Stimulated activated naive CD8-positive, alpha-beta T cell treated with anti-CD3 and anti-CD28 coated beads, Interleukin-15, amount 100 ng/mL, for 72 hours (primary cell): ENCODE measurements at regions not wholly inside any gene's neighbourhood (a gene's known extent, or its start where the extent isn't known, plus 50 kb on each side); places are given as distances from the start of the nearest gene placed in this dataset.

Experiments used
- ATAC-seq: fragments of 150-1000 bp; cut with Tn5 transposase; 2 replicates; pipeline ENCODE4 v1.10.0; 2021; ENCODE audit warnings: mild to moderate bottlenecking, moderate library complexity
- DNase-seq, 2 donors: peaks; one replicate each; pipeline ENCODE4 v3.0.0; 2021 to 2022
- H3K27ac Mint-ChIP-seq, 2 donors: one replicate each; pipeline ENCODE4 v1.8.0; 2022; ENCODE audit warnings: mild to moderate bottlenecking in 2 of 2, mixed read lengths in 2 of 2, moderate library complexity in 2 of 2
- H3K27me3 Mint-ChIP-seq: one replicate; pipeline ENCODE4 v1.8.0; 2022; ENCODE audit warnings: mixed read lengths
- H3K4me1 Mint-ChIP-seq: one replicate; pipeline ENCODE4 v1.8.0; 2022; ENCODE audit warnings: mild to moderate bottlenecking, mixed read lengths
- H3K4me3 Mint-ChIP-seq, 2 donors: one replicate each; pipeline ENCODE4 v1.8.0; 2022; ENCODE audit warnings: mild to moderate bottlenecking in 2 of 2, mixed read lengths in 2 of 2, moderate library complexity in 1 of 2
- H3K9me3 Mint-ChIP-seq, 2 donors: one replicate each; pipeline ENCODE4 v1.8.0; 2022; ENCODE audit warnings: mixed read lengths in 2 of 2

GRCh38 chr9:108193026-108193710, 662.6 kb downstream of the ACTL7B start:
- Mint-ChIP-seq H3K4me3 (no peak overlapping the region), H3K27me3 (no peaks in the 10 kb centered on the region), H3K4me1 (no peaks in the 10 kb centered on the region), H3K9me3 (peaks cover 14 to 26% of the 10 kb centered on the region in 2 donors), H3K27ac (no peak overlapping the region)
- DNase-seq: no peak
- ATAC-seq: no peak

DNA sequence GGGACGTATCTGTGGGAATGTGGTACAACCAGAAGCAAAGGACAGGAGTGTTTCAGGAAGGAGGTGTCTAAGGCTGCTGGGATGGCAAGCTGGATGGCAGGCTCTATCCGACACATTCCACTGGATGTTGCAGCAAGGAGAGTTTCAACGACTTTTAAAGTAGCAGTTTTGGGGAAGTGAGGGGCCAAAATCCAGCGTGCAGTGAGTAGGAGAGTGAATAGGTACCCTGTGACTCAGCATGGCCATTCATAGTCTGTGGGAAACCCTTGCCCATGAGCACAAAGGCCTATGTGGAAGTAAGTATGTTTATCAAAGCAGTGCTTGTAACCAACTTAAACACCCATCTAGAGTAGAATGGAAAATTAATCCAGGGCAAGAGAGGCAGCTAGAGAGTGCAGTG, 664.7 kb downstream of the ACTL7B start:
- DNase-seq (no peak), ATAC-seq (no peak)
- Mint-ChIP-seq H3K4me3 (no peak overlapping the region), H3K9me3 (peaks cover 10 to 18% of the 10 kb centered on the region in 2 donors), H3K4me1 (no peaks in the 10 kb centered on the region), H3K27me3 (no peaks in the 10 kb centered on the region), H3K27ac (no peak overlapping the region)

GRCh38 chr9:108188976-108189375, 666.8 kb downstream of the ACTL7B start:
- Mint-ChIP-seq H3K4me1 (no peaks in the 10 kb centered on the region), H3K4me3 (no peak overlapping the region), H3K27me3 (no peaks in the 10 kb centered on the region), H3K9me3 (peaks cover 7 to 18% of the 10 kb centered on the region in 2 donors), H3K27ac (no peak overlapping the region)
- DNase-seq (no peak), ATAC-seq (no peak)

GRCh38 chr9:108188482-108188881, 667.3 kb downstream of the ACTL7B start:
- ATAC-seq (no peak), DNase-seq (no peak)
- peaks cover 4 to 23% of the 10 kb centered on the region in 2 donors for H3K9me3 Mint-ChIP-seq
- H3K27me3 Mint-ChIP-seq: no peaks in the 10 kb centered on the region
- no peak overlapping the region for H3K27ac Mint-ChIP-seq
- H3K4me3 Mint-ChIP-seq: no peak overlapping the region
- H3K4me1 Mint-ChIP-seq: no peaks in the 10 kb centered on the region

DNA sequence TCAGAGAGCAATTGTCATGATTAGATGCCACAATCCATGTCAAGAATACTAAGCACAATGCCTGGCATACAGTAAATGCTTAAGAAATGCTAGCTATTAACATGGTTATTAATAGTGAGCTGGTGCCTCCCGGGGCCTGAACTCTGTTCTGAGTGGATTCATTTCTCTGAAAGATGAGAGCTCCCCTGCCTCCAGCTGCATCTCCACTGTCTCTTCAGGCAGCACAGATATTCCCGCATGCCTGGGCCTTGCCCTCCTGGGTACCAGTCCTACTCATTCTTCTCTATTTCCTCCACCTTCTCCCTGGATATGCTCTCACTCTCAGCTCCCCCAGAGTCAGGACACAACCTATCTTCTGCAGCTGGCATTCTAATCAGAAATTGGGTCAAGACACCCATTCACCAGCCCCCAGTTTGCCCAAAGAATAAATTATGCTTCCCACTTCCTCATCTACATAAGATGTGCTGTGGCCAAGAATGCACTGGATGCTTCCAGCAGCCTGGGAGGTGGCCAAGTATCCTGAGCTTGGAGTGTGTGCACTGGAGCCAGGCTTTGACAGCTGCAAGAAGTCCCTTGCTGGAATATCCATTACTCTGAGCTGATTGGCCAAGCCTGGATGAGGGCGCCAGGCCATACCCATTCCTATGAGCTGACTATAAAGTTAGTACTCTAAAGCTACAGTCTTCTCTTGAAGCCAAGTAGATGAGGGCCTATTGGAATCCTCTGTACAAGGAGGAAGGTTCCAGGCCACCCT, 669.0 kb downstream of the ACTL7B start:
- DNase-seq: no peak
- H3K27ac Mint-ChIP-seq: no peak overlapping the region
- H3K4me3 Mint-ChIP-seq: no peak overlapping the region
- no peaks in the 10 kb centered on the region for H3K4me1 Mint-ChIP-seq
- ATAC-seq: no peak
- H3K9me3 Mint-ChIP-seq: peaks cover 4 to 19% of the 10 kb centered on the region in 2 donors
- no peaks in the 10 kb centered on the region for H3K27me3 Mint-ChIP-seq

DNA sequence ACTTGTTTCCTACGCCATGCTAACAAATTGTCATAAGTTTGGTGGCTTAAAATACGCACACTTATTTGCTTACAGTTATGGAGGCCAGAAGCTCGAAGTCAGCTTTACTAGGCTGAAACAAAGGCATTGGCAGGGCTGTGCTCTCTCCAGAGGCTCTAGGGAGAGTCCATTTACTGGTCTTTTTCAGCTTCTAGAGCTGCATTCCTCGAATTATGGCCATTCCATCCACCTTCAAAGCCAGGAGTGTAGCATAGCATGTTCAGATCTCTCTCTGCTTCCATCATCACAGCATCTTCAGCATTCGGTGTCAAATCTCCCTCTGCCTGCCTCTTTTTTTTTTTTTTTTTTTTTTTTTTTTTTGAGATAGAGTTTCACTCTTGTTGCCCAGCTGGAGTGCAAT, 670.2 kb downstream of the ACTL7B start:
- H3K4me3 Mint-ChIP-seq: no peak overlapping the region
- no peaks in the 10 kb centered on the region for H3K27me3 Mint-ChIP-seq
- no peaks in the 10 kb centered on the region for H3K4me1 Mint-ChIP-seq
- ATAC-seq (no peak), DNase-seq (no peak)
- no peak overlapping the region for H3K27ac Mint-ChIP-seq
- peaks cover 4 to 13% of the 10 kb centered on the region in 2 donors for H3K9me3 Mint-ChIP-seq

DNA sequence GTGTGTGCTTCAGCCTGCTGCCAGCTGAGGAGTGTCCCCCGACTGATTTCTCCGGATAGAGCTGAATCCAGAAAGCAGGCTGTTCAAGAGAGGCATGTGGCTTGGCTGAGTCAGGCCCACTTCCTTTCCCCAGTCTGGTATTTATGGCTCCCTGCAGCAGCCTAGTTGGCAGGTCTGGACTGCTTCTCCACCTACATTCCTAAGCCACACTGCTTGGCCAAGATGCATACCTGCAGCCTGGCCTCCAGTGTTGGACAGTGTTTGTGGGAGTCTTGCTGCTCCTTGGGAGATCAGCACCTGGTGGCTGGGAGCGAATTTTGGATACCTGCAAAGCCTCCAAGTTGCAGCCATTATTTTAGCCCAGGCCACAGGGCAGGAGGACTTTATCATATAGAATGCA, 670.8 kb downstream of the ACTL7B start:
- DNase-seq: no peak
- H3K4me1 Mint-ChIP-seq: no peaks in the 10 kb centered on the region
- H3K4me3 Mint-ChIP-seq: no peak overlapping the region
- peaks cover 4 to 13% of the 10 kb centered on the region in 2 donors for H3K9me3 Mint-ChIP-seq
- ATAC-seq: no peak
- H3K27me3 Mint-ChIP-seq: no peaks in the 10 kb centered on the region
- no peak overlapping the region for H3K27ac Mint-ChIP-seq

DNA sequence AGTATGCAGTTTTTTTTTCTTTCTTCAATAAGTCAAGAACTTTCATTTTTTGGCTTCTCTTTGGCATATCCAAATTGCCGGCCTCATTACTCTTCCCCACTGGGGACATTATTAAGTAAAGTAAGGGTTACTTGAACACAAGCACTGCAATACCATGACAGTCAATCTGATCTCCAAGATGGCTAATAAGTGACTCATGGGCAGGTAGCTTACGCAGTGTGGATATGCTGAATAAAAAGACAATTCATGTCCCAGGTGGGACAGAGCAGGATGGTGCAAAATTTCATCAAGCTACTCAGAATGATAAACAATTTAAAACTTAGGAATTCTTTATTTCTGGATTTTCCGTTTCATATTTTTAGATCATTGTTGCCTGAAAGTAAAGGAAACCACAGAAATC, 671.8 kb downstream of the ACTL7B start:
- H3K27ac Mint-ChIP-seq: no peak overlapping the region
- H3K9me3 Mint-ChIP-seq: peaks cover 4 to 15% of the 10 kb centered on the region in 2 donors
- H3K27me3 Mint-ChIP-seq: no peaks in the 10 kb centered on the region
- DNase-seq (no peak), ATAC-seq (no peak)
- H3K4me1 Mint-ChIP-seq: no peaks in the 10 kb centered on the region
- no peak overlapping the region for H3K4me3 Mint-ChIP-seq

DNA sequence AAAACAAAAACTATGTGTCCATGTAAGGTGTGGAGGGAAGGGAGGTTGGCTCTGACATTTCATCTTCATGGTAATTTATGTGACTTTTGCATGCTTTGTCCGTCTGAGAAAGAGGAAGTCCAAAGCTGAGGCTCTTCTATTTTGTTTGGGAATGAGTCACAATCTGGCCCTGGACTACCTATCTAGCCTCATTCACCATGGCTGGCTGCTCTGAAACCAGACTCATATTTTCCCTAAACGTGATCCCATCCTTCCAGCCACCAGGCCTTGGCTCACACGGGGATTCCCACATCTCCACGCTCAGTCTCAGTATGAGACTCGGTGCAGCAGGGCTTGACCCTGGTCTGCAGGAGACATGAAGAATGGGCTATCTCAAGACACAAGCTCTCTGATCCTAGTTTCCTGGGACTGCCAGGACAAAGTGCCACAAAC, 672.8 kb downstream of the ACTL7B start:
- Mint-ChIP-seq H3K4me1 (no peaks in the 10 kb centered on the region), H3K9me3 (peaks cover 0 to 15% of the 10 kb centered on the region in 2 donors), H3K27ac (no peak overlapping the region), H3K4me3 (no peak overlapping the region), H3K27me3 (no peaks in the 10 kb centered on the region)
- DNase-seq (no peak), ATAC-seq (no peak)

DNA sequence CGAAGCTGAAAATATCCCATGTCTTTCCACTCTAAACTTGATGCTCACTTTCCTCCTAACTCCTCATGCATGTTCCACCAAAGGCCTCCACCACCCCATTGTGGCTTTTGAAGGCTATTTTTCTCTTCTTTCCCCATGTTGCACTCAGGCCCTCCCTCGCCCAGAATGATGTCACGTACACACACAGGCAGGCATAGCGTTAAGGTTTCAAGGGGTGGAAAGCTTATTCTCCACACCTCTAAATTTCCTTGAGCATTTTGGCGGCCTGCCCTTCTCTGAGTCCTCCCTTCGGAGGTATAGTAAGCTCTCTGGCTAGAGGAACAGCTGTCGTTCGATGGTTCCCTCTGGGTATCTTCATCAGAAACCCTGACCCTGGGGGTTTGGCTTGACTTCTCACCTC, 673.5 kb downstream of the ACTL7B start:
- Mint-ChIP-seq H3K27ac (no peak overlapping the region), H3K9me3 (peaks cover 0 to 15% of the 10 kb centered on the region in 2 donors), H3K4me3 (no peak overlapping the region), H3K4me1 (no peaks in the 10 kb centered on the region), H3K27me3 (no peaks in the 10 kb centered on the region)
- DNase-seq (no peak), ATAC-seq (no peak)

- ATAC-seq: no peak
- Mint-ChIP-seq H3K4me3 (no peak overlapping the region), H3K4me1 (no peaks in the 10 kb centered on the region), H3K9me3 (peaks cover 0 to 15% of the 10 kb centered on the region in 2 donors), H3K27ac (no peak overlapping the region), H3K27me3 (no peaks in the 10 kb centered on the region)
- DNase-seq: no peak
These were observed 674.3 kb downstream of the ACTL7B start for GRCh38 chr9:108181441-108181840.

DNA sequence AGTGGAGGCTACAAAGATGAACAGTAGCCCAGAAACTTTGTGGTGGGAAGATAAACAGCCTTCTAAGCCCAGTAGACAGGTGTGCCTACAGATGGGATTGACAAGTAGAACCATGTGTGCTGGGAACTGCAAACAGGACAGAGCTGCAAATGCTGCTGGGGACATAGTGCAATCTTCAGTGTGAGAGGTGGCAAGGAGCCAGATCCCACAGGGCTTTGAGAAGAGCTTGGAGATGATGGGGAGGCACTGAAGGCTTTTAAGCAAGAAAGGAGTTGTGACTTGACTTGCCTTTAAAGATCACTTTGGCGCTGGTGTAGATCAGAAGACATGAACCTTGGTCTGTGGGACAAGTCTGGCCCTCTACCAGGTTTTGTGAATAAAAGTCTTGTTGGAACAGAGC, 675.2 kb downstream of the ACTL7B start:
- Mint-ChIP-seq H3K4me1 (no peaks in the 10 kb centered on the region), H3K27ac (no peak overlapping the region), H3K4me3 (no peak overlapping the region), H3K27me3 (no peaks in the 10 kb centered on the region), H3K9me3 (peaks cover 0 to 15% of the 10 kb centered on the region in 2 donors)
- DNase-seq (no peak), ATAC-seq (no peak)

DNA sequence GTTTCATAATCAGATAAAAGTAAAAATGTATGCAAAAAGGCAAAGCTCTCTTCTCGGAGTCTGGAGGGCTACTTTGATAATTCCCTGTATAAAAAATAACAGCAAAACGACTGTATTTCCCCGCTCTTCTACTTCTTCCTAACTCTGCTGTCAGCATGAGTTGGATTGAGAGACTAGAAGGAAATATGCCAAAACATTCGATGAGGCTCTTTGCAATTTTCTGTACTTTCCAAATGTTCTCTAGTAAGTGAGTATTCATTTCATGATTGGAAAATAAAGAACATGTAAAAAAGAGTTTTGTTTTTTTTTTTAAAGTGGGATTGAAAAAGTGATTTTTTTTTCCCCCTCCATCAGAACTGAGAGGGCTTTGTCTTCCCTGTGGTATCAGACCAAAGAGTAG, 677.5 kb downstream of the ACTL7B start:
- Mint-ChIP-seq H3K4me3 (no peak overlapping the region), H3K27ac (no peak overlapping the region), H3K9me3 (peaks cover 7 to 18% of the 10 kb centered on the region in 2 donors), H3K27me3 (no peaks in the 10 kb centered on the region), H3K4me1 (no peaks in the 10 kb centered on the region)
- ATAC-seq (no peak), DNase-seq (no peak)

DNA sequence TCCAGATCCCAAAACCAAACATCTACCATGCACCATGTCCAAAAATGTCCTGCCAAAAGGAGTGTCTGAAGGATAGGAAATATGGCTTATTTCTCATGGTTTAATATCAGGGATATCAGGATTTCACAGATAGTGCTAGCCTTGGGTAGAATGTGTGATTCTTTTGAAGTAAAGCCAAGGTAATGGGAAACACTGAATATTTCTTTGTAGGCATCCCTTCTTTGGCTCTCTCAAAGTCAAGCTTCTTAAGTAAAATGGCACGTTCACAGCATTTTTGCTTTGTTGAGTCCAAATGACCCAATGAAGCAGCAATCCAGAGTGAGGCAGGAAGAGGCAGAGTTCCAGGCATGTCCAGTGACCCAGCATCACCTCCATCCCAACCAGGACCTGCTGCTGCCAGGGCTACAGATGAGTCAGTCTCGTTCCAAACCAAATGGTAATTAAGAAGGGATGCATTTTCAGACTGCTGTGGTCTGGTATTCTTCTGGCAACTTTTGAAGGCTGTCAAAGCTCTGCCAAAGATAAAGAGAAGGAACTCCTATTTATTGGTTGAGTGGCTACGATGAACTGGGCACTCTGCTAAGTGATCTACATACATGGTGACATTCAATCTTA, 678.8 kb upstream of the KLF4 start:
- H3K4me1 Mint-ChIP-seq: no peaks in the 10 kb centered on the region
- peaks cover 17 to 32% of the 10 kb centered on the region in 2 donors for H3K9me3 Mint-ChIP-seq
- no peak overlapping the region for H3K4me3 Mint-ChIP-seq
- DNase-seq (no peak), ATAC-seq (no peak)
- no peaks in the 10 kb centered on the region for H3K27me3 Mint-ChIP-seq
- H3K27ac Mint-ChIP-seq: no peak overlapping the region

DNA sequence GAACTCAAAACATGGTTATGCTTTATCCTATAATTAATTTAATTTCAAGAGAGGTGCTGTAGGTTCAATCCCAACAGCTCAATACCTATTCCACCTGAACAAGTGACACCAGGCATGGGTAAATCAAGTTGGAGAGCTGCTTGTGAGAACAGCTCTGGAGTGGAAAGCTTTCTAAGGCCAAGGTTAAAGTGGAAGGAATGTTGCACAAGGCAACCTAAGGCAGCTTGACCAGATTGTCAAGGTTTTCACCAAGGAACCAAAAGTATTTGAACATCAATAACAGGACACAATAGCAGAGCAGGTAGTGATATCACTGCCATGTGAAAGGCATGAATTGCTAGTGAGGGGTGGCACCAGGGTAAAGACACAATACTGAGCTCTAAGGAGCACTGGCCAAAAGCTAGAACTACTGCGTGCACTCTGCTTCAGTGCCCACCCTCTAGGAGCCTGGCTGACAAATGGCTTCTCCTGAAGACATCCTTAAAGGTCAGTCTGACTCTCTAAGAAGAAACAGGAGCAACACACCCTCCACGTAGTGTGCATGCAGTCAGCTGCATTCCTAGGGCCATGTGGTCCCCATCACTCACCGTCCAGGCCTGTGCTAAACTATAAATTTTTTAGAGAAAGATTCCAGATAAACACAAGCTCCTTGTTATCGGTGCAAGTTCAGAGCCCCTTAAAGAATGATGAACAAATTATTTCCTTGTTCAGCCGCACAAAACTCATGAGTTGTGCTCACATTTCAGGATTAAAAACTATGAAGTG, 677.7 kb upstream of the KLF4 start:
- H3K27ac Mint-ChIP-seq: no peak overlapping the region
- no peaks in the 10 kb centered on the region for H3K27me3 Mint-ChIP-seq
- no peak overlapping the region for H3K4me3 Mint-ChIP-seq
- no peaks in the 10 kb centered on the region for H3K4me1 Mint-ChIP-seq
- peaks cover 13 to 23% of the 10 kb centered on the region in 2 donors for H3K9me3 Mint-ChIP-seq
- DNase-seq (no peak), ATAC-seq (no peak)
